Neuronal stem cell (in vitro differentiated cells): ENCODE measurements at regions not wholly inside any gene's neighbourhood (a gene's known extent, or its start where the extent isn't known, plus 50 kb on each side); places are given as distances from the start of the nearest gene placed in this dataset.
A peak's percentile ranks its signal among the peaks of the same experiment; 100 is the strongest.
"Not testable (repeated sequence)": the region's sequence is repeated elsewhere in the genome, so short reads cannot be mapped to it uniquely, and the experiment has no call there.

Experiments used
- DNase-seq: peaks from one replicate; pipeline ENCODE4 v3.0.0-alpha.2; 2013; ENCODE audit warnings: low spot score
- H2AFZ ChIP-seq: one replicate; pipeline ENCODE4 v1.6.1; 2013; ENCODE audit warnings: mild to moderate bottlenecking, low read length, inconsistent platforms
- H2AK5ac ChIP-seq: 2 replicates; pipeline ENCODE4 v1.6.1; 2013; ENCODE audit warnings: low read depth, mild to moderate bottlenecking, inconsistent platforms, low read length, moderate library complexity, mixed read lengths
- H2BK120ac ChIP-seq: 2 replicates; pipeline ENCODE4 v1.6.1; 2013; ENCODE audit warnings: low read depth, mild to moderate bottlenecking, inconsistent platforms, low read length, moderate library complexity, mixed read lengths
- H2BK12ac ChIP-seq: one replicate; pipeline ENCODE4 v1.6.1; 2013; ENCODE audit warnings: low read length, inconsistent platforms
- H2BK15ac ChIP-seq: 2 replicates; pipeline ENCODE4 v1.6.1; 2013; ENCODE audit warnings: mild to moderate bottlenecking, low read length, inconsistent platforms, mixed read lengths
- H2BK5ac ChIP-seq: one replicate; pipeline ENCODE4 v1.6.1; 2013; ENCODE audit warnings: inconsistent platforms, mild to moderate bottlenecking, low read length, moderate library complexity
- H3K14ac ChIP-seq: one replicate; pipeline ENCODE4 v1.6.1; 2013; ENCODE audit warnings: low read length, inconsistent platforms
- H3K18ac ChIP-seq: 2 replicates; pipeline ENCODE4 v1.6.1; 2013; ENCODE audit warnings: low read length, inconsistent platforms
- H3K23ac ChIP-seq: 2 replicates; pipeline ENCODE4 v1.6.1; 2013; ENCODE audit warnings: low read depth, mild to moderate bottlenecking, mixed read lengths, low read length, inconsistent platforms; ENCODE audit not compliant: poor library complexity
- H3K27ac ChIP-seq: replicated peaks from 3 replicates; pipeline ENCODE4 v1.5.1; 2013; ENCODE audit warnings: low read length, inconsistent platforms
- H3K27me3 ChIP-seq, 3 experiments: 2 replicates each; pipeline ENCODE4 v1.6.1; 2013; ENCODE audit warnings: low read length in 3 of 3, mild to moderate bottlenecking in 2 of 3, inconsistent platforms in 1 of 3, low read depth in 1 of 3, mixed read lengths in 1 of 3, moderate library complexity in 1 of 3; ENCODE audit not compliant: control insufficient read depth in 3 of 3, insufficient read depth in 3 of 3
- H3K36me3 ChIP-seq, 2 donors: replicated peaks in 1 of 2; 2 replicates each; pipeline ENCODE4 v1.6.1; 2013; ENCODE audit warnings: low read length in 2 of 2; ENCODE audit not compliant: control insufficient read depth in 2 of 2, insufficient read depth in 2 of 2
- H3K4ac ChIP-seq: 2 replicates; pipeline ENCODE4 v1.6.1; 2013; ENCODE audit warnings: inconsistent platforms, mild to moderate bottlenecking, low read length, moderate library complexity
- H3K4me1 ChIP-seq, 2 donors: 1 replicate in 1 of 2; 2 replicates in 1 of 2; pipeline ENCODE4 v1.6.1; 2013; ENCODE audit warnings: low read length in 2 of 2, low read depth in 1 of 2; ENCODE audit not compliant: control insufficient read depth in 2 of 2, insufficient read depth in 1 of 2
- H3K4me2 ChIP-seq: one replicate; pipeline ENCODE4 v1.6.1; 2013; ENCODE audit warnings: mild to moderate bottlenecking, low read length, inconsistent platforms; ENCODE audit not compliant: insufficient read depth, poor library complexity, severe bottlenecking
- H3K4me3 ChIP-seq, 2 donors: 2 replicates each; pipeline ENCODE4 v1.5.1; 2013; ENCODE audit warnings: low read length in 2 of 2, mild to moderate bottlenecking in 2 of 2, inconsistent platforms in 1 of 2, moderate library complexity in 1 of 2
- H3K79me1 ChIP-seq: one replicate; pipeline ENCODE4 v1.6.1; 2013; ENCODE audit warnings: low read depth, mild to moderate bottlenecking, inconsistent platforms, low read length, moderate library complexity
- H3K9ac ChIP-seq: one replicate; pipeline ENCODE4 v1.6.1; 2013; ENCODE audit warnings: mild to moderate bottlenecking, low read depth, low read length, inconsistent platforms; ENCODE audit not compliant: poor library complexity
- H3K9me3 ChIP-seq, 2 donors: replicated peaks in 1 of 2; 2 replicates each; pipeline versions ENCODE3 to v1.6.1; 2013; ENCODE audit warnings: low read length in 2 of 2, mild to moderate bottlenecking in 2 of 2, inconsistent platforms in 1 of 2, low read depth in 1 of 2, mixed read lengths in 1 of 2, moderate library complexity in 1 of 2; ENCODE audit not compliant: control insufficient read depth in 2 of 2, insufficient read depth in 1 of 2
- H4K8ac ChIP-seq: one replicate; pipeline ENCODE4 v1.6.1; 2013; ENCODE audit warnings: low read depth, mild to moderate bottlenecking, inconsistent platforms, low read length, moderate library complexity
- H4K91ac ChIP-seq: one replicate; pipeline ENCODE4 v1.6.1; 2013; ENCODE audit warnings: low read length, low read depth, mild to moderate bottlenecking, inconsistent platforms; ENCODE audit not compliant: poor library complexity
- WGBS, 2 donors: extraction: QIAGEN DNeasy Blood & Tissue Kit; methylation state at CpG; one replicate each; pipeline ENCODE4 v1.1.7; 2013; ENCODE audit warnings: missing lambda C conversion rate in 2 of 2, mixed read lengths in 1 of 2; ENCODE audit not compliant: insufficient read length in 2 of 2, insufficient replicate concordance in 1 of 2; ENCODE audit errors: extremely low coverage in 2 of 2; 5-methylcytosine and 5-hydroxymethylcytosine counted together

- H3K79me1 ChIP-seq, H2BK5ac ChIP-seq: not testable (repeated sequence)
- WGBS, 2 donors: no CpG with 5 or more reads among the region's 5 CpGs
These were observed 91.5 kb upstream of the NAP1L1 start for GRCh38 chr12:76175946-76176345.

GRCh38 chr12:76173756-76174155 is 89.3 kb upstream of the NAP1L1 start:
- H3K4ac ChIP-seq: no peak overlapping the region
- H3K4me2 ChIP-seq: no peak overlapping the region
- no peaks in the 10 kb centered on the region for H3K36me3 ChIP-seq
- no peak overlapping the region for H2AK5ac ChIP-seq
- no peak overlapping the region for H2AFZ ChIP-seq
- H3K27ac ChIP-seq: no peak overlapping the region
- no CpG with 5 or more reads among the region's 5 CpGs for WGBS, 2 donors
- H3K14ac ChIP-seq: no peak overlapping the region
- DNase-seq: no peak
- no peak overlapping the region for H2BK12ac ChIP-seq
- no peak overlapping the region for H2BK15ac ChIP-seq
- H4K8ac ChIP-seq: no peak overlapping the region
- no peak overlapping the region for H3K9ac ChIP-seq
- no peak overlapping the region for H3K18ac ChIP-seq
- no peak overlapping the region for H3K4me3 ChIP-seq
- no peaks in the 10 kb centered on the region for H3K4me1 ChIP-seq
- peaks cover 0 to 1% of the 10 kb centered on the region in 2 donors for H3K9me3 ChIP-seq
- H3K79me1 ChIP-seq: no peaks in the 10 kb centered on the region
- no peak overlapping the region for H4K91ac ChIP-seq
- H2BK120ac ChIP-seq: no peak overlapping the region
- H3K27me3 ChIP-seq: no peaks in the 10 kb centered on the region
- H3K23ac ChIP-seq: no peak overlapping the region
- no peak overlapping the region for H2BK5ac ChIP-seq

More at GRCh38 chr12:76175946-76176345, 91.5 kb upstream of the NAP1L1 start:
- not testable (repeated sequence) for H4K91ac ChIP-seq, H3K14ac ChIP-seq, H2BK120ac ChIP-seq, H2AK5ac ChIP-seq, H3K23ac ChIP-seq, H2BK15ac ChIP-seq, H2AFZ ChIP-seq, H3K18ac ChIP-seq, H2BK12ac ChIP-seq, H4K8ac ChIP-seq, H3K4ac ChIP-seq, H3K27me3 ChIP-seq, H3K9me3 ChIP-seq, H3K9ac ChIP-seq, DNase-seq, H3K4me2 ChIP-seq, H3K27ac ChIP-seq, H3K4me3 ChIP-seq, H3K4me1 ChIP-seq, H3K36me3 ChIP-seq

GRCh38 chr12:76158518-76159321 is 74.2 kb upstream of the NAP1L1 start:
- Histone ChIP-seq H3K36me3 (no peaks in the 10 kb centered on the region), H3K4me3 (no peak overlapping the region), H4K91ac (no peak overlapping the region), H2BK120ac (no peak overlapping the region), H4K8ac (no peak overlapping the region), H2BK5ac (no peak overlapping the region), H2BK15ac (no peak overlapping the region), H2AFZ (peak overlapping the region; percentile 72), H2BK12ac (no peak overlapping the region), H3K14ac (no peak overlapping the region), H3K27me3 (no peaks in the 10 kb centered on the region), H3K4me1 (peaks cover 0 to 5% of the 10 kb centered on the region in 2 donors), H3K9ac (no peak overlapping the region), H3K9me3 (no peaks in the 10 kb centered on the region), H3K27ac (no peak overlapping the region), H2AK5ac (no peak overlapping the region), H3K4ac (no peak overlapping the region), H3K79me1 (no peaks in the 10 kb centered on the region), H3K18ac (no peak overlapping the region), H3K23ac (no peak overlapping the region), H3K4me2 (no peak overlapping the region)
- DNase-seq: peak; percentile 31
- no CpG with 5 or more reads among the region's 11 CpGs for WGBS, 2 donors

- no peak overlapping the region for H3K23ac ChIP-seq
- H2BK120ac ChIP-seq: no peak overlapping the region
- H3K79me1 ChIP-seq: no peaks in the 10 kb centered on the region
- H3K14ac ChIP-seq: no peak overlapping the region
- no peak overlapping the region for H3K9ac ChIP-seq
- H3K27me3 ChIP-seq: no peaks in the 10 kb centered on the region
- H3K4ac ChIP-seq: no peak overlapping the region
- no peak overlapping the region for H4K8ac ChIP-seq
- H3K9me3 ChIP-seq: no peaks in the 10 kb centered on the region
- no peaks in the 10 kb centered on the region for H3K36me3 ChIP-seq
- H3K4me2 ChIP-seq: no peak overlapping the region
- no peak overlapping the region for H2BK5ac ChIP-seq
- H2BK12ac ChIP-seq: no peak overlapping the region
- H3K4me1 ChIP-seq: peaks cover 0 to 5% of the 10 kb centered on the region in 2 donors
- peak overlapping the region; percentile 6 for H3K27ac ChIP-seq
- H2BK15ac ChIP-seq: no peak overlapping the region
- H4K91ac ChIP-seq: no peak overlapping the region
- H3K18ac ChIP-seq: no peak overlapping the region
- H2AK5ac ChIP-seq: no peak overlapping the region
- DNase-seq: no peak
- no peak overlapping the region for H2AFZ ChIP-seq
- no peak overlapping the region for H3K4me3 ChIP-seq
These were observed 72.2 kb upstream of the NAP1L1 start for GRCh38 chr12:76156726-76157125.
